Endothelial cell of umbilical vein (primary cell): ENCODE measurements at regions not wholly inside any gene's neighbourhood (a gene's known extent, or its start where the extent isn't known, plus 50 kb on each side); places are given as distances from the start of the nearest gene placed in this dataset.

ENCODE experiments used
- BruUV-seq: library from RNA; stranded (reverse); fragments of 400-500 nt; replicated peaks from 2 replicates; lab custom pipeline; 2021; lab: Mats Ljungman, UMichigan
- CTCF ChIA-PET: fragments of 300-600, 350-600 bp; sonication (Branson Sonifier 250); formaldehyde crosslinking; loops from one replicate; lab custom pipeline; 2021; ENCODE audit warnings: antibody characterized with exemption, inconsistent platforms; lab: Charles Lee
- POLR2A ChIA-PET: fragments of 300-600, 350-600 bp; sonication (Branson Sonifier 250); formaldehyde crosslinking; loops from one replicate; lab custom pipeline; 2021; ENCODE audit warnings: antibody characterized with exemption, inconsistent platforms; lab: Charles Lee
- DNase-seq: peaks from one replicate; pipeline ENCODE4 v3.0.0-alpha.2; 2011; ENCODE audit warnings: low read depth, low spot score
- FAIRE-seq: peaks from 2 replicates; lab custom pipeline; 2011; peaks lifted over from hg19 to GRCh38; lab: Jason Lieb, UNC
- H2AFZ ChIP-seq: 2 replicates; pipeline ENCODE4 v1.6.0; 2012; ENCODE audit warnings: low read depth, low read length, control low read depth, inconsistent platforms
- H3K27ac ChIP-seq: 2 replicates; pipeline ENCODE4 v1.5.1; 2011; ENCODE audit warnings: low read depth, mild to moderate bottlenecking, control low read depth, low read length, moderate library complexity; ENCODE audit not compliant: insufficient read depth
- H3K27me3 ChIP-seq, 2 experiments: 2 replicates each; pipeline versions ENCODE4 v1.6.0 to v1.6.1; 2011; ENCODE audit warnings: low read length in 2 of 2, mixed read lengths in 1 of 2; ENCODE audit not compliant: control insufficient read depth in 2 of 2, insufficient read depth in 2 of 2
- H3K36me3 ChIP-seq, 2 experiments: 2 replicates in 1 of 2; 3 replicates in 1 of 2; pipeline ENCODE4 v1.5.1; 2011; ENCODE audit warnings: low read length in 2 of 2, mild to moderate bottlenecking in 1 of 2, moderate library complexity in 1 of 2; ENCODE audit not compliant: control insufficient read depth in 2 of 2, insufficient read depth in 2 of 2; ENCODE audit errors: extremely low read depth in 1 of 2
- H3K4me1 ChIP-seq: 3 replicates; pipeline ENCODE4 v1.5.1; 2011; ENCODE audit warnings: mild to moderate bottlenecking, low read length; ENCODE audit not compliant: control insufficient read depth, insufficient read depth; ENCODE audit errors: extremely low read depth
- H3K4me2 ChIP-seq: 2 replicates; pipeline ENCODE4 v1.6.1; 2011; ENCODE audit warnings: low read length, control low read depth, mixed read lengths; ENCODE audit not compliant: insufficient read depth
- H3K4me3 ChIP-seq, 3 experiments: fragments of 200-600 bp in 1 of 3; sonication (generic), shearing (Covaris generic) in 1 of 3; replicated peaks in 1 of 3; 2 replicates each; pipeline ENCODE4 v1.5.1; 2011 to 2016; ENCODE audit warnings: control low read depth in 3 of 3, low read length in 3 of 3, mild to moderate bottlenecking in 2 of 3, inconsistent platforms in 1 of 3, low read depth in 1 of 3, moderate library complexity in 1 of 3; ENCODE audit not compliant: insufficient read depth in 1 of 3
- H3K79me2 ChIP-seq: 2 replicates; pipeline ENCODE4 v1.6.0; 2012; ENCODE audit warnings: low read length, inconsistent platforms; ENCODE audit not compliant: control insufficient read depth, insufficient read depth
- H3K9ac ChIP-seq: replicated peaks from 2 replicates; pipeline ENCODE3; 2011; ENCODE audit warnings: low read length, control low read depth; ENCODE audit not compliant: insufficient read depth; ENCODE audit errors: extremely low read depth
- H3K9me1 ChIP-seq: replicated peaks from 3 replicates; pipeline ENCODE4 v1.6.0; 2011; ENCODE audit warnings: mild to moderate bottlenecking, low read length; ENCODE audit not compliant: control insufficient read depth, insufficient read depth; ENCODE audit errors: extremely low read depth
- H3K9me3 ChIP-seq: replicated peaks from 2 replicates; pipeline ENCODE4 v1.5.1; 2012; ENCODE audit warnings: low read length, inconsistent platforms; ENCODE audit not compliant: control insufficient read depth, insufficient read depth
- H4K20me1 ChIP-seq: replicated peaks from 2 replicates; pipeline ENCODE3; 2011; ENCODE audit warnings: mild to moderate bottlenecking, low read length; ENCODE audit not compliant: control insufficient read depth, insufficient read depth; ENCODE audit errors: extremely low read depth
- CTCF ChIP-seq, 2 donors: IDR thresholded peaks; 1 replicate in 1 of 2; 2 replicates in 1 of 2; pipeline ENCODE4 v1.5.1; 2011; ENCODE audit warnings: low read length in 2 of 2, mild to moderate bottlenecking in 2 of 2, moderate library complexity in 2 of 2, control low read depth in 1 of 2, inconsistent platforms in 1 of 2, low read depth in 1 of 2; ENCODE audit not compliant: insufficient read depth in 1 of 2; ENCODE audit errors: extremely low read depth in 1 of 2
- EZH2 ChIP-seq: IDR thresholded peaks from 2 replicates; pipeline ENCODE4 v1.6.1; 2012; ENCODE audit warnings: borderline replicate concordance, low read depth, mild to moderate bottlenecking, moderate library complexity, low read length, inconsistent platforms; ENCODE audit not compliant: severe bottlenecking
- FOS ChIP-seq: IDR thresholded peaks from 2 replicates; pipeline ENCODE4 v1.6.1; 2011; ENCODE audit warnings: mild to moderate bottlenecking, low read length, moderate library complexity, borderline replicate concordance; ENCODE audit not compliant: insufficient read depth
- GATA2 ChIP-seq: IDR thresholded peaks from 2 replicates; pipeline ENCODE4 v1.7.0; 2011; ENCODE audit warnings: low read depth, mild to moderate bottlenecking, moderate library complexity, mixed read lengths, low read length; ENCODE audit not compliant: insufficient read length, insufficient read depth
- JUN ChIP-seq: IDR thresholded peaks from 2 replicates; pipeline ENCODE4 v1.6.1; 2011; ENCODE audit warnings: borderline replicate concordance, low read depth; ENCODE audit not compliant: insufficient read length, insufficient read depth
- MAX ChIP-seq: IDR thresholded peaks from 2 replicates; pipeline ENCODE4 v1.6.1; 2011; ENCODE audit not compliant: insufficient read depth, insufficient read length
- MYC ChIP-seq: IDR thresholded peaks from one replicate; pipeline ENCODE4 v1.6.1; 2011; ENCODE audit warnings: mild to moderate bottlenecking, low read depth, low read length
- POLR2A ChIP-seq: IDR thresholded peaks from 2 replicates; pipeline ENCODE4 v1.6.1; 2012; ENCODE audit warnings: low read depth, mild to moderate bottlenecking, control low read depth, low read length
- POLR2AphosphoS5 ChIP-seq: IDR thresholded peaks from 2 replicates; pipeline ENCODE4 v1.6.1; 2012; ENCODE audit warnings: low read depth, mild to moderate bottlenecking, control low read depth, low read length, moderate library complexity; ENCODE audit not compliant: insufficient read depth
- dilution Hi-C: fragments of 300-500 bp; cut with MboI; formaldehyde crosslinking; loops from one replicate; pipeline ENCODE4 v1.15.0; 2019; ENCODE audit warnings: low sequenced_read_pairs; ENCODE audit not compliant: extremely low pct_ligation_motif_present
- intact Hi-C: fragments of 100-400 bp; cut with micrococcal nuclease; formaldehyde crosslinking; loops from one replicate; pipeline ENCODE4 v1.10.0; 2022

- Histone ChIP-seq H3K9me1 (no peaks in the 10 kb centered on the region), H3K27ac (no peak overlapping the region), H2AFZ (no peak overlapping the region), H4K20me1 (no peaks in the 10 kb centered on the region), H3K4me3 (no peak overlapping the region), H3K9ac (no peak overlapping the region), H3K4me1 (no peaks in the 10 kb centered on the region), H3K36me3 (no peaks in the 10 kb centered on the region), H3K9me3 (no peaks in the 10 kb centered on the region), H3K4me2 (no peak overlapping the region), H3K79me2 (no peaks in the 10 kb centered on the region), H3K27me3 (no peaks in the 10 kb centered on the region)
- no peak for TF ChIP-seq CTCF (IDR thresholded peaks at IDR 0.05; ENCODE audit: extremely low read depth in 1 of 2, insufficient read depth in 1 of 2, low read depth in 1 of 2, low read length in 2 of 2)
- TF ChIP-seq MYC, result no peak
- no peak for TF ChIP-seq POLR2A
- no peak for TF ChIP-seq MAX
- TF ChIP-seq FOS, result no peak
- no peak for TF ChIP-seq EZH2
- no peak for TF ChIP-seq JUN
- TF ChIP-seq GATA2, result no peak
- no peak for TF ChIP-seq POLR2AphosphoS5
- DNase-seq (no peak), FAIRE-seq (no peak)
- intact Hi-C loops, result no loop called here
- dilution Hi-C loops, result no loop called here
- POLR2A ChIA-PET, result no interaction called here
- CTCF ChIA-PET, result no interaction called here
- no TSS peak for BruUV-seq
Measured at GRCh38 chr2:4597400-4597799, 894.0 kb downstream of the DCDC2C start.
